Right cardiac atrium (tissue), 5 donors: ENCODE measurements at regions not wholly inside any gene's neighbourhood (a gene's known extent, or its start where the extent isn't known, plus 50 kb on each side); places are given as distances from the start of the nearest gene placed in this dataset.

ENCODE experiments used
- ATAC-seq, 2 donors: fragments of 200-7000 bp; cut with Tn5 transposase; one replicate each; pipeline versions ENCODE4 v1.8.0 to v1.9.1; 2020; ENCODE audit warnings: moderate library complexity in 2 of 2, mild to moderate bottlenecking in 1 of 2
- DNase-seq, 3 donors: peaks; one replicate each; pipeline ENCODE4 v3.0.0-alpha.2; 2020
- H3K27ac ChIP-seq: one replicate; pipeline ENCODE4 v1.5.1; 2013; ENCODE audit warnings: mild to moderate bottlenecking, low read length, control low read depth, moderate library complexity
- H3K27me3 ChIP-seq: one replicate; pipeline ENCODE4 v1.6.1; 2013; ENCODE audit not compliant: control insufficient read depth, insufficient read depth
- H3K4me1 ChIP-seq: one replicate; pipeline ENCODE4 v1.6.1; 2013; ENCODE audit warnings: low read length; ENCODE audit not compliant: control insufficient read depth, insufficient read depth
- H3K4me3 ChIP-seq: one replicate; pipeline ENCODE4 v1.5.1; 2013; ENCODE audit warnings: low read length, control low read depth
- H3K9me3 ChIP-seq: one replicate; pipeline ENCODE4 v1.6.1; 2013; ENCODE audit warnings: low read length; ENCODE audit not compliant: control insufficient read depth
- WGBS: extraction: QIAGEN DNeasy Blood & Tissue Kit; methylation state at CpG from one replicate; pipeline ENCODE4 v1.1.7; 2013; 5-methylcytosine and 5-hydroxymethylcytosine counted together
- intact Hi-C, 4 donors: fragments of 100-400 bp; cut with DNase I; formaldehyde crosslinking; loops; one replicate each; pipeline versions ENCODE4 v1.11.0 to v1.14.0; 2022 to 2023
- donor health status: healthy with polysubstance abuse.
- donor health status: DM: no; HTN: yes; CAD: no.
- donor health status: DM: no; HTN: no; CAD: no.
- donor health status: DM: no; HTN: yes; CAD: no; lungs with severe emphysema.
- donor health status: DM: yes; HTN: yes; CAD: no.

- ATAC-seq (no peak), DNase-seq (no peak)
- WGBS: 47% methylated on average over 4 of the region's 4 CpGs
- Histone ChIP-seq H3K9me3 (no peaks in the 10 kb centered on the region), H3K4me3 (no peak overlapping the region), H3K27me3 (no peaks in the 10 kb centered on the region), H3K27ac (no peak overlapping the region), H3K4me1 (no peaks in the 10 kb centered on the region)
- intact Hi-C loops: no loop called here
These were observed 164.6 kb upstream of the PDGFD start for GRCh38 chr11:104328512-104328907.

- no peaks in the 10 kb centered on the region for H3K9me3 ChIP-seq
- 49% methylated on average over 6 of the region's 6 CpGs for WGBS
- ATAC-seq (peak in 1 of 2 donors; percentile 41), DNase-seq (no peak)
- H3K27ac ChIP-seq: no peak overlapping the region
- intact Hi-C loops: no loop called here
- H3K4me1 ChIP-seq: no peaks in the 10 kb centered on the region
- no peak overlapping the region for H3K4me3 ChIP-seq
- H3K27me3 ChIP-seq: no peaks in the 10 kb centered on the region
These were observed 164.0 kb upstream of the PDGFD start for GRCh38 chr11:104327861-104328511.

GRCh38 chr11:104325093-104325492 is 161.1 kb upstream of the PDGFD start:
- WGBS: 79% methylated on average over 1 of the region's 1 CpG
- Histone ChIP-seq H3K27me3 (no peaks in the 10 kb centered on the region), H3K4me1 (no peaks in the 10 kb centered on the region), H3K27ac (no peak overlapping the region), H3K4me3 (no peak overlapping the region), H3K9me3 (no peaks in the 10 kb centered on the region)
- ATAC-seq (no peak), DNase-seq (no peak)
- intact Hi-C loops: no loop called here

GRCh38 chr11:104324276-104324675 is 160.3 kb upstream of the PDGFD start:
- H3K4me3 ChIP-seq: no peak overlapping the region
- no peaks in the 10 kb centered on the region for H3K27me3 ChIP-seq
- DNase-seq: no peak
- ATAC-seq: no peak
- H3K9me3 ChIP-seq: no peaks in the 10 kb centered on the region
- intact Hi-C loops: no loop called here
- H3K27ac ChIP-seq: no peak overlapping the region
- WGBS: 88% methylated on average over 1 of the region's 1 CpG
- no peaks in the 10 kb centered on the region for H3K4me1 ChIP-seq

- H3K4me1 ChIP-seq: no peaks in the 10 kb centered on the region
- intact Hi-C loops: no loop called here
- no peak overlapping the region for H3K4me3 ChIP-seq
- DNase-seq (no peak), ATAC-seq (no peak)
- H3K27ac ChIP-seq: no peak overlapping the region
- 95% methylated on average over 2 of the region's 2 CpGs for WGBS
- no peaks in the 10 kb centered on the region for H3K27me3 ChIP-seq
- H3K9me3 ChIP-seq: no peaks in the 10 kb centered on the region
These were observed 159.9 kb upstream of the PDGFD start for GRCh38 chr11:104323841-104324240.

GRCh38 chr11:104322696-104323095 is 158.7 kb upstream of the PDGFD start:
- Histone ChIP-seq H3K4me3 (no peak overlapping the region), H3K27ac (no peak overlapping the region), H3K9me3 (no peaks in the 10 kb centered on the region), H3K27me3 (no peaks in the 10 kb centered on the region), H3K4me1 (no peaks in the 10 kb centered on the region)
- ATAC-seq (no peak), DNase-seq (no peak)
- intact Hi-C loops: no loop called here
- WGBS: 49% methylated on average over 4 of the region's 4 CpGs

GRCh38 chr11:104320956-104321355 is 157.0 kb upstream of the PDGFD start:
- DNase-seq (no peak), ATAC-seq (no peak)
- intact Hi-C loops: no loop called here
- WGBS: 94% methylated on average over 1 of the region's 1 CpG
- H3K27me3 ChIP-seq: no peaks in the 10 kb centered on the region
- no peaks in the 10 kb centered on the region for H3K9me3 ChIP-seq
- H3K4me3 ChIP-seq: no peak overlapping the region
- no peak overlapping the region for H3K27ac ChIP-seq
- H3K4me1 ChIP-seq: no peaks in the 10 kb centered on the region

GRCh38 chr11:104320097-104320496 is 156.2 kb upstream of the PDGFD start:
- DNase-seq (no peak), ATAC-seq (no peak)
- no peaks in the 10 kb centered on the region for H3K4me1 ChIP-seq
- H3K27ac ChIP-seq: no peak overlapping the region
- no peak overlapping the region for H3K4me3 ChIP-seq
- H3K27me3 ChIP-seq: no peaks in the 10 kb centered on the region
- intact Hi-C loops: no loop called here
- H3K9me3 ChIP-seq: no peaks in the 10 kb centered on the region

- no peak for DNase-seq
- Histone ChIP-seq H3K27me3 (no peaks in the 10 kb centered on the region), H3K9me3 (no peaks in the 10 kb centered on the region), H3K4me3 (no peak overlapping the region), H3K4me1 (no peaks in the 10 kb centered on the region), H3K27ac (no peak overlapping the region)
- intact Hi-C loops: no loop called here
- 70% methylated on average over 4 of the region's 4 CpGs for WGBS
- ATAC-seq: no peak
These were observed 155.4 kb upstream of the PDGFD start for GRCh38 chr11:104319396-104319795.

GRCh38 chr11:104306862-104307474 is 143.0 kb upstream of the PDGFD start:
- H3K27me3 ChIP-seq: no peaks in the 10 kb centered on the region
- no peak for ATAC-seq
- intact Hi-C loops: no loop called here
- H3K4me1 ChIP-seq: no peaks in the 10 kb centered on the region
- H3K4me3 ChIP-seq: no peak overlapping the region
- no peak overlapping the region for H3K27ac ChIP-seq
- 90% methylated on average over 2 of the region's 2 CpGs for WGBS
- H3K9me3 ChIP-seq: no peaks in the 10 kb centered on the region
- no peak for DNase-seq

- H3K9me3 ChIP-seq: no peaks in the 10 kb centered on the region
- H3K27me3 ChIP-seq: no peaks in the 10 kb centered on the region
- no peaks in the 10 kb centered on the region for H3K4me1 ChIP-seq
- H3K4me3 ChIP-seq: no peak overlapping the region
- H3K27ac ChIP-seq: no peak overlapping the region
- no peak for DNase-seq
- 59% methylated on average over 1 of the region's 1 CpG for WGBS
- intact Hi-C loops: no loop called here
- ATAC-seq: no peak
These were observed 137.8 kb upstream of the PDGFD start for GRCh38 chr11:104301776-104302175.

GRCh38 chr11:104291646-104292045 is 127.7 kb upstream of the PDGFD start:
- DNase-seq (no peak), ATAC-seq (no peak)
- Histone ChIP-seq H3K27me3 (no peaks in the 10 kb centered on the region), H3K4me1 (no peaks in the 10 kb centered on the region), H3K4me3 (no peak overlapping the region), H3K9me3 (no peaks in the 10 kb centered on the region), H3K27ac (no peak overlapping the region)
- WGBS: 58% methylated on average over 2 of the region's 2 CpGs
- intact Hi-C loops: no loop called here
